K562 (cell line): ENCODE measurements at regions not wholly inside any gene's neighbourhood (a gene's known extent, or its start where the extent isn't known, plus 50 kb on each side); places are given as distances from the start of the nearest gene placed in this dataset.

Experiments used
- ATAC-seq: fragments of 200-7000 bp; cut with Tn5 transposase; 3 replicates; pipeline ENCODE4 v1.9.1; 2020; ENCODE audit warnings: moderate library complexity
- BruUV-seq: library from RNA; stranded (reverse); fragments of 400-500 nt; replicated peaks from 2 replicates; lab custom pipeline; 2021; lab: Mats Ljungman, UMichigan
- CTCF ChIA-PET: fragments of 300-600 bp; formaldehyde crosslinking; extraction: SDS; loops from one replicate; lab custom pipeline; 2021; ENCODE audit warnings: low intra/inter-chr PET ratio; lab: Yijun Ruan, JAX
- POLR2A ChIA-PET: fragments of 300-600, 350-650 bp; sonication (Branson Sonifier 250); formaldehyde crosslinking; extraction: SDS; loops from one replicate; lab custom pipeline; 2021; ENCODE audit warnings: antibody characterized with exemption, inconsistent platforms; lab: Yijun Ruan, JAX
- DNase-seq, 4 experiments: peaks; one replicate each; pipeline versions ENCODE4 v3.0.0 to v3.0.0-alpha.2; 2011 to 2018; ENCODE audit warnings: low spot score in 3 of 4, mixed read lengths in 3 of 4; ENCODE audit errors: extremely low read depth in 1 of 4
- FAIRE-seq: peaks from 2 replicates; lab custom pipeline; 2011; peaks lifted over from hg19 to GRCh38; lab: Jason Lieb, UNC
- H2AFZ ChIP-seq: 2 replicates; pipeline ENCODE4 v1.6.0; 2011; ENCODE audit warnings: low read depth, low read length, control low read depth, inconsistent platforms
- H3K27ac ChIP-seq: fragments of 200-600 bp; 3 replicates; pipeline ENCODE4 v1.8.0; 2011; ENCODE audit warnings: low read depth, mild to moderate bottlenecking, control low read depth, inconsistent platforms, low read length, moderate library complexity, mixed read lengths; ENCODE audit errors: extremely low read depth
- H3K27me3 ChIP-seq, 2 experiments: fragments of 300-600 bp in 1 of 2; 2 replicates in 1 of 2; 3 replicates in 1 of 2; pipeline versions ENCODE4 v1.6.0 to v1.8.0; 2011; ENCODE audit warnings: inconsistent platforms in 2 of 2, low read length in 2 of 2, mild to moderate bottlenecking in 1 of 2, mixed read lengths in 1 of 2, moderate library complexity in 1 of 2; ENCODE audit not compliant: control insufficient read depth in 2 of 2, insufficient read depth in 2 of 2
- H3K36me3 ChIP-seq: fragments of 300-600 bp; 3 replicates; pipeline ENCODE4 v1.8.0; 2011; ENCODE audit warnings: mild to moderate bottlenecking, low read length, inconsistent platforms; ENCODE audit not compliant: control insufficient read depth, insufficient read depth
- H3K4me1 ChIP-seq, 2 experiments: fragments of 200-600 bp in 1 of 2; replicated peaks in 1 of 2; 2 replicates in 1 of 2; 3 replicates in 1 of 2; pipeline versions ENCODE4 v1.5.1 to v1.8.0; 2011; ENCODE audit warnings: inconsistent platforms in 2 of 2, low read length in 2 of 2, mild to moderate bottlenecking in 1 of 2, mixed read lengths in 1 of 2, moderate library complexity in 1 of 2; ENCODE audit not compliant: control insufficient read depth in 2 of 2, insufficient read depth in 2 of 2
- H3K4me2 ChIP-seq: 2 replicates; pipeline ENCODE4 v1.6.1; 2011; ENCODE audit warnings: low read length, control low read depth, inconsistent platforms, mixed read lengths; ENCODE audit not compliant: insufficient read depth
- H3K4me3 ChIP-seq: fragments of 200-600 bp; sonication (generic), shearing (Covaris generic); 2 replicates; pipeline ENCODE4 v1.5.1; 2016; ENCODE audit warnings: control low read depth, inconsistent platforms
- H3K79me2 ChIP-seq: fragments of 200-600 bp; 3 replicates; pipeline ENCODE4 v1.8.0; 2011; ENCODE audit warnings: low read length, inconsistent platforms; ENCODE audit not compliant: control insufficient read depth, insufficient read depth
- H3K9ac ChIP-seq, 2 experiments: 2 replicates each; pipeline versions ENCODE4 v1.6.0 to v1.6.1; 2011; ENCODE audit warnings: low read depth in 2 of 2, low read length in 2 of 2, control low read depth in 1 of 2, inconsistent platforms in 1 of 2, mild to moderate bottlenecking in 1 of 2, mixed read lengths in 1 of 2; ENCODE audit not compliant: insufficient read depth in 1 of 2
- H3K9me1 ChIP-seq: one replicate; pipeline ENCODE4 v1.6.0; 2011; ENCODE audit warnings: inconsistent platforms, mild to moderate bottlenecking, low read length, moderate library complexity; ENCODE audit not compliant: control insufficient read depth, insufficient read depth
- H3K9me3 ChIP-seq: replicated peaks from 2 replicates; pipeline ENCODE4 v1.5.1; 2011; ENCODE audit warnings: low read depth, low read length, inconsistent platforms; ENCODE audit not compliant: control insufficient read depth, insufficient read depth
- H4K20me1 ChIP-seq: replicated peaks from 2 replicates; pipeline ENCODE4 v1.6.1; 2011; ENCODE audit warnings: low read length, inconsistent platforms, mixed read lengths; ENCODE audit not compliant: control insufficient read depth, insufficient read depth
- FOS ChIP-seq: IDR thresholded peaks from 3 replicates; pipeline ENCODE4 v1.6.1; 2011; ENCODE audit not compliant: insufficient read length; ENCODE audit errors: extremely low read depth
- MEF2D ChIP-seq: conservative IDR thresholded peaks from 2 replicates; pipeline ENCODE4 v1.6.1; 2016; ENCODE audit warnings: low read depth, missing genetic modification characterization, missing compliant biosample characterization
- MIER1 ChIP-seq: fragments of 450-650 bp; IDR thresholded peaks from 2 replicates; pipeline ENCODE4 v1.6.1; 2016; ENCODE audit warnings: antibody characterized with exemption, mild to moderate bottlenecking, low read depth
- MYC ChIP-seq, 2 experiments: fragments of 250-450 bp in 1 of 2; sonication (Bioruptor Pico) in 1 of 2; IDR thresholded peaks; 2 replicates each; pipeline versions ENCODE4 v1.5.1 to v1.6.1; 2012 to 2021; ENCODE audit warnings: low read depth in 2 of 2, borderline replicate concordance in 1 of 2, improper control_type of control experiment in 1 of 2, low read length in 1 of 2, mild to moderate bottlenecking in 1 of 2, moderate library complexity in 1 of 2
- POLR2AphosphoS2 ChIP-seq: IDR thresholded peaks from 2 replicates; pipeline ENCODE4 v1.6.1; 2012; ENCODE audit warnings: low read length, improper control_type of control experiment
- SIRT6 ChIP-seq: IDR thresholded peaks from one replicate; pipeline ENCODE4 v1.6.1; 2012; ENCODE audit warnings: low read depth, mild to moderate bottlenecking, control low read depth, inconsistent platforms, low read length, moderate library complexity
- ZNF124 ChIP-seq: sonication (generic); formaldehyde crosslinking; IDR thresholded peaks from 2 replicates; pipeline ENCODE4 v1.8.1; 2022; ENCODE audit warnings: missing genetic modification reagents
- ZNF354B ChIP-seq: fragments of 250-450 bp; sonication (Bioruptor Pico); IDR thresholded peaks from 2 replicates; pipeline ENCODE4 v1.4.0; 2020
- ZNF644 ChIP-seq: fragments of 200-800 bp; sonication (Bioruptor generic); IDR thresholded peaks from 2 replicates; pipeline ENCODE4 v1.6.1; 2016; ENCODE audit warnings: low read depth, missing genetic modification characterization, missing compliant biosample characterization
- WGBS: fragments of 100-300 bp; shearing (Covaris generic); methylation state at CpG from one replicate; pipeline ENCODE4 v1.1.6; 2016; ENCODE audit warnings: low coverage, mixed read lengths; ENCODE audit not compliant: insufficient coverage; ENCODE audit errors: missing lambda C conversion rate; 5-methylcytosine and 5-hydroxymethylcytosine counted together
- in situ Hi-C: fragments of 300-500 bp; cut with MboI; formaldehyde crosslinking; loops from 4 replicates; pipeline ENCODE4 v1.15.0; 2018; ENCODE audit warnings: inconsistent platforms, mixed read lengths
- intact Hi-C: fragments of 100-400 bp; cut with micrococcal nuclease; formaldehyde crosslinking; loops from 2 replicates; pipeline ENCODE4 v1.14.2; 2022
- TF ChIP-seq, protein P1 (sequence below): fragments of 250-450 bp; sonication (Bioruptor Pico); IDR thresholded peaks from 2 replicates; pipeline ENCODE4 v1.4.0; 2020; ENCODE audit warnings: mild to moderate bottlenecking, moderate library complexity, borderline replicate concordance
- TF ChIP-seq, protein P2 (sequence below): fragments of 450-650 bp; formaldehyde crosslinking; IDR thresholded peaks from 2 replicates; pipeline ENCODE4 v1.4.0; 2020; ENCODE audit warnings: mild to moderate bottlenecking
- TF ChIP-seq, protein P3 (sequence below), 2 experiments: IDR thresholded peaks; 2 replicates each; pipeline ENCODE4 v1.6.1; 2011; ENCODE audit warnings: borderline replicate concordance in 1 of 2, control low read depth in 1 of 2, low read depth in 1 of 2, low read length in 1 of 2, mild to moderate bottlenecking in 1 of 2, mixed read lengths in 1 of 2, moderate library complexity in 1 of 2; ENCODE audit not compliant: insufficient read depth in 1 of 2, insufficient read length in 1 of 2, poor library complexity in 1 of 2, severe bottlenecking in 1 of 2; ENCODE audit errors: extremely low read depth in 1 of 2
- TF ChIP-seq, protein P4 (sequence below): sonication (generic); formaldehyde crosslinking; IDR thresholded peaks from 2 replicates; pipeline ENCODE4 v1.8.0; 2022; ENCODE audit warnings: mild to moderate bottlenecking, missing genetic modification reagents

DNA sequence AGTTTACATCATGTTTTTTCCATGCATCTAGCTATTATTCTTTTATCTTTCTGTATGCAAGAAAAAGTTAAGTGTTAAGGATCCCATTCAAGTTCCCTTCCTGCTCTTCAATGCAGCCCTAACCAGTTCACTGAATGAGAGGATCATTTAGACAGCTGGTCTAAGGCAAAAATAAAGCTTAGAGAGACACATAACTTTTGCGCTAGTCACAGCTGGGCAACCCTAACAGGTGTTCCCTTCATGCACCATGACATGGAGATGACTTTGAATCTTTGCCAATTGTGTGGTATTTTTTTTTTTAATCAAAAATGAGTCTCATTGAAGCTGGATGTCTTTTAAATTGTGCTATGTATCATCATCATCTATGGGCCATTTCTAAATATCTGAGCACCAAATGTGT, 393.8 kb upstream of the CYRIA start:
- no TSS peak for BruUV-seq
- DNase-seq (no peak), ATAC-seq (no peak), FAIRE-seq (no peak)
- H3K27ac ChIP-seq = no peak overlapping the region
- intact Hi-C loops (no loop called here), in situ Hi-C loops (no loop called here)
- ChIA-PET POLR2A (interaction anchor here (1.2 kb wide), 1 partner anchor 16 kb away, joined by 4 read pairs; no protein-coding TSS in a partner anchor), CTCF (no interaction called here)
- H3K4me2 ChIP-seq = no peak overlapping the region
- no peak overlapping the region for H2AFZ ChIP-seq
- H3K79me2 ChIP-seq = no peaks in the 10 kb centered on the region
- no peaks in the 10 kb centered on the region for H3K4me1 ChIP-seq
- H3K36me3 ChIP-seq = no peaks in the 10 kb centered on the region
- no peaks in the 10 kb centered on the region for H4K20me1 ChIP-seq
- no peak overlapping the region for H3K9ac ChIP-seq
- H3K9me1 ChIP-seq = no peaks in the 10 kb centered on the region
- WGBS = 13% methylated on average over 1 of the region's 1 CpG
- H3K4me3 ChIP-seq = no peak overlapping the region
- H3K27me3 ChIP-seq = no peaks in the 10 kb centered on the region
- H3K9me3 ChIP-seq = no peaks in the 10 kb centered on the region
- no peak for TF ChIP-seq ZNF124 (CRISPR knock-in tag)
- no peak for TF ChIP-seq MYC (IDR thresholded peaks at IDR 0.05; ENCODE audit: low read depth, low read length)
- no peak for TF ChIP-seq MYC (CRISPR knock-in tag; IDR thresholded peaks at IDR 0.05; ENCODE audit: borderline replicate concordance, low read depth)
- TF ChIP-seq, protein P1, sequence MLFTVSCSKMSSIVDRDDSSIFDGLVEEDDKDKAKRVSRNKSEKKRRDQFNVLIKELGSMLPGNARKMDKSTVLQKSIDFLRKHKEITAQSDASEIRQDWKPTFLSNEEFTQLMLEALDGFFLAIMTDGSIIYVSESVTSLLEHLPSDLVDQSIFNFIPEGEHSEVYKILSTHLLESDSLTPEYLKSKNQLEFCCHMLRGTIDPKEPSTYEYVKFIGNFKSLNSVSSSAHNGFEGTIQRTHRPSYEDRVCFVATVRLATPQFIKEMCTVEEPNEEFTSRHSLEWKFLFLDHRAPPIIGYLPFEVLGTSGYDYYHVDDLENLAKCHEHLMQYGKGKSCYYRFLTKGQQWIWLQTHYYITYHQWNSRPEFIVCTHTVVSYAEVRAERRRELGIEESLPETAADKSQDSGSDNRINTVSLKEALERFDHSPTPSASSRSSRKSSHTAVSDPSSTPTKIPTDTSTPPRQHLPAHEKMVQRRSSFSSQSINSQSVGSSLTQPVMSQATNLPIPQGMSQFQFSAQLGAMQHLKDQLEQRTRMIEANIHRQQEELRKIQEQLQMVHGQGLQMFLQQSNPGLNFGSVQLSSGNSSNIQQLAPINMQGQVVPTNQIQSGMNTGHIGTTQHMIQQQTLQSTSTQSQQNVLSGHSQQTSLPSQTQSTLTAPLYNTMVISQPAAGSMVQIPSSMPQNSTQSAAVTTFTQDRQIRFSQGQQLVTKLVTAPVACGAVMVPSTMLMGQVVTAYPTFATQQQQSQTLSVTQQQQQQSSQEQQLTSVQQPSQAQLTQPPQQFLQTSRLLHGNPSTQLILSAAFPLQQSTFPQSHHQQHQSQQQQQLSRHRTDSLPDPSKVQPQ (CRISPR knock-in tag) = no peak
- no peak for TF ChIP-seq MIER1
- TF ChIP-seq POLR2AphosphoS2 = no peak
- no peak for TF ChIP-seq ZNF354B
- TF ChIP-seq SIRT6 = no peak
- TF ChIP-seq ZNF644 = no peak
- no peak for TF ChIP-seq FOS
- no peak for TF ChIP-seq MEF2D
- TF ChIP-seq, protein P2, sequence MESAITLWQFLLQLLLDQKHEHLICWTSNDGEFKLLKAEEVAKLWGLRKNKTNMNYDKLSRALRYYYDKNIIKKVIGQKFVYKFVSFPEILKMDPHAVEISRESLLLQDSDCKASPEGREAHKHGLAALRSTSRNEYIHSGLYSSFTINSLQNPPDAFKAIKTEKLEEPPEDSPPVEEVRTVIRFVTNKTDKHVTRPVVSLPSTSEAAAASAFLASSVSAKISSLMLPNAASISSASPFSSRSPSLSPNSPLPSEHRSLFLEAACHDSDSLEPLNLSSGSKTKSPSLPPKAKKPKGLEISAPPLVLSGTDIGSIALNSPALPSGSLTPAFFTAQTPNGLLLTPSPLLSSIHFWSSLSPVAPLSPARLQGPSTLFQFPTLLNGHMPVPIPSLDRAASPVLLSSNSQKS (CRISPR knock-in tag) = no peak
- TF ChIP-seq, protein P3, sequence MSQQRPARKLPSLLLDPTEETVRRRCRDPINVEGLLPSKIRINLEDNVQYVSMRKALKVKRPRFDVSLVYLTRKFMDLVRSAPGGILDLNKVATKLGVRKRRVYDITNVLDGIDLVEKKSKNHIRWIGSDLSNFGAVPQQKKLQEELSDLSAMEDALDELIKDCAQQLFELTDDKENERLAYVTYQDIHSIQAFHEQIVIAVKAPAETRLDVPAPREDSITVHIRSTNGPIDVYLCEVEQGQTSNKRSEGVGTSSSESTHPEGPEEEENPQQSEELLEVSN (IDR thresholded peaks at IDR 0.05; ENCODE audit: borderline replicate concordance in 1 of 2, extremely low read depth in 1 of 2, insufficient read depth in 1 of 2, insufficient read length in 1 of 2, low read depth in 1 of 2, low read length in 1 of 2, poor library complexity in 1 of 2, severe bottlenecking in 1 of 2) = no peak
- TF ChIP-seq, protein P4, sequence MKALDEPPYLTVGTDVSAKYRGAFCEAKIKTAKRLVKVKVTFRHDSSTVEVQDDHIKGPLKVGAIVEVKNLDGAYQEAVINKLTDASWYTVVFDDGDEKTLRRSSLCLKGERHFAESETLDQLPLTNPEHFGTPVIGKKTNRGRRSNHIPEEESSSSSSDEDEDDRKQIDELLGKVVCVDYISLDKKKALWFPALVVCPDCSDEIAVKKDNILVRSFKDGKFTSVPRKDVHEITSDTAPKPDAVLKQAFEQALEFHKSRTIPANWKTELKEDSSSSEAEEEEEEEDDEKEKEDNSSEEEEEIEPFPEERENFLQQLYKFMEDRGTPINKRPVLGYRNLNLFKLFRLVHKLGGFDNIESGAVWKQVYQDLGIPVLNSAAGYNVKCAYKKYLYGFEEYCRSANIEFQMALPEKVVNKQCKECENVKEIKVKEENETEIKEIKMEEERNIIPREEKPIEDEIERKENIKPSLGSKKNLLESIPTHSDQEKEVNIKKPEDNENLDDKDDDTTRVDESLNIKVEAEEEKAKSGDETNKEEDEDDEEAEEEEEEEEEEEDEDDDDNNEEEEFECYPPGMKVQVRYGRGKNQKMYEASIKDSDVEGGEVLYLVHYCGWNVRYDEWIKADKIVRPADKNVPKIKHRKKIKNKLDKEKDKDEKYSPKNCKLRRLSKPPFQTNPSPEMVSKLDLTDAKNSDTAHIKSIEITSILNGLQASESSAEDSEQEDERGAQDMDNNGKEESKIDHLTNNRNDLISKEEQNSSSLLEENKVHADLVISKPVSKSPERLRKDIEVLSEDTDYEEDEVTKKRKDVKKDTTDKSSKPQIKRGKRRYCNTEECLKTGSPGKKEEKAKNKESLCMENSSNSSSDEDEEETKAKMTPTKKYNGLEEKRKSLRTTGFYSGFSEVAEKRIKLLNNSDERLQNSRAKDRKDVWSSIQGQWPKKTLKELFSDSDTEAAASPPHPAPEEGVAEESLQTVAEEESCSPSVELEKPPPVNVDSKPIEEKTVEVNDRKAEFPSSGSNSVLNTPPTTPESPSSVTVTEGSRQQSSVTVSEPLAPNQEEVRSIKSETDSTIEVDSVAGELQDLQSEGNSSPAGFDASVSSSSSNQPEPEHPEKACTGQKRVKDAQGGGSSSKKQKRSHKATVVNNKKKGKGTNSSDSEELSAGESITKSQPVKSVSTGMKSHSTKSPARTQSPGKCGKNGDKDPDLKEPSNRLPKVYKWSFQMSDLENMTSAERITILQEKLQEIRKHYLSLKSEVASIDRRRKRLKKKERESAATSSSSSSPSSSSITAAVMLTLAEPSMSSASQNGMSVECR (CRISPR knock-in tag) = no peak
